ENCODE measurements at regions not wholly inside any gene's neighbourhood (a gene's known extent, or its start where the extent isn't known, plus 50 kb on each side); places are given as distances from the start of the nearest gene placed in this dataset.
"Not testable (repeated sequence)": the region's sequence is repeated elsewhere in the genome, so short reads cannot be mapped to it uniquely, and the experiment has no call there.

- not testable (repeated sequence) for TF ChIP-seq CTCF, EP300 (IDR thresholded peaks at IDR 0.05)
Observed at GRCh38 chr1:148377045-148377444, 106.1 kb downstream of the PPIAL4G start.
